Stimulated activated CD8-positive, alpha-beta memory T cell treated with anti-CD3 and anti-CD28 coated beads, Interleukin-15, amount 100 ng/mL, for 48 hours (primary cell): ENCODE measurements at regions not wholly inside any gene's neighbourhood (a gene's known extent, or its start where the extent isn't known, plus 50 kb on each side); places are given as distances from the start of the nearest gene placed in this dataset.

Experiments used
- DNase-seq, 2 donors: peaks; one replicate each; pipeline ENCODE4 v3.0.0-alpha.2; 2020; ENCODE audit warnings: low read depth in 2 of 2

GRCh38 chr5:77948476-77948875 lies 172.3 kb upstream of the TBCA start:
- DNase-seq = no peak

- no peak for DNase-seq
Measured at GRCh38 chr5:77947041-77947428, 170.9 kb upstream of the TBCA start.

- no peak for DNase-seq
Measured at GRCh38 chr5:77946381-77947040, 170.4 kb upstream of the TBCA start.

- DNase-seq = no peak
Measured at GRCh38 chr5:77945874-77946273, 169.7 kb upstream of the TBCA start.

- no peak for DNase-seq
Measured at GRCh38 chr5:77944757-77945340, 168.7 kb upstream of the TBCA start.

- DNase-seq = no peak
Measured at GRCh38 chr5:77943851-77944250, 167.7 kb upstream of the TBCA start.

- no peak for DNase-seq
Measured at GRCh38 chr5:77942578-77943239, 166.6 kb upstream of the TBCA start.

GRCh38 chr5:77937015-77937908 lies 161.1 kb upstream of the TBCA start:
- no peak for DNase-seq

GRCh38 chr5:77936365-77936693 lies 160.2 kb upstream of the TBCA start:
- DNase-seq = no peak

- DNase-seq = no peak
Measured at GRCh38 chr5:77935506-77936364, 159.6 kb upstream of the TBCA start.

- DNase-seq = no peak
Measured at GRCh38 chr5:77928776-77929300, 152.7 kb upstream of the TBCA start.

- no peak for DNase-seq
Measured at GRCh38 chr5:77926337-77926736, 150.2 kb upstream of the TBCA start.

GRCh38 chr5:77925503-77925902 lies 149.4 kb upstream of the TBCA start:
- no peak for DNase-seq

GRCh38 chr5:77924081-77924480 lies 147.9 kb upstream of the TBCA start:
- DNase-seq = no peak

- DNase-seq = no peak
Measured at GRCh38 chr5:77923666-77924065, 147.5 kb upstream of the TBCA start.

- DNase-seq = no peak
Measured at GRCh38 chr5:77921094-77921768, 145.1 kb upstream of the TBCA start.

- DNase-seq = no peak
Measured at GRCh38 chr5:77920359-77921058, 144.4 kb upstream of the TBCA start.

GRCh38 chr5:77915346-77915745 lies 139.2 kb upstream of the TBCA start:
- DNase-seq = no peak

- DNase-seq = no peak
Measured at GRCh38 chr5:77912721-77913120, 136.6 kb upstream of the TBCA start.

- no peak for DNase-seq
Measured at GRCh38 chr5:77910602-77911188, 134.6 kb upstream of the TBCA start.
